Fibroblast of the aortic adventitia (primary cell): ENCODE measurements at regions not wholly inside any gene's neighbourhood (a gene's known extent, or its start where the extent isn't known, plus 50 kb on each side); places are given as distances from the start of the nearest gene placed in this dataset.

ENCODE experiments used
- DNase-seq: peaks from one replicate; pipeline ENCODE4 v3.0.0-alpha.2; 2010; ENCODE audit warnings: low read depth
- H3K4me3 ChIP-seq: 2 replicates; pipeline ENCODE4 v1.5.1; 2011; ENCODE audit warnings: low read depth, mild to moderate bottlenecking, control low read depth, low read length, moderate library complexity
- CTCF ChIP-seq: IDR thresholded peaks from 2 replicates; pipeline ENCODE4 v1.5.1; 2011; ENCODE audit warnings: mild to moderate bottlenecking, low read length, control low read depth, inconsistent platforms; ENCODE audit not compliant: insufficient read depth

- no peak for TF ChIP-seq CTCF
- no peak overlapping the region for H3K4me3 ChIP-seq
- no peak for DNase-seq
Measured at GRCh38 chr4:81650606-81651242, 179.0 kb upstream of the RASGEF1B start.

- peak; percentile 15 for DNase-seq
- H3K4me3 ChIP-seq, result no peak overlapping the region
- TF ChIP-seq CTCF, result no peak
Measured at GRCh38 chr4:81648576-81649275, 177.0 kb upstream of the RASGEF1B start.

DNA sequence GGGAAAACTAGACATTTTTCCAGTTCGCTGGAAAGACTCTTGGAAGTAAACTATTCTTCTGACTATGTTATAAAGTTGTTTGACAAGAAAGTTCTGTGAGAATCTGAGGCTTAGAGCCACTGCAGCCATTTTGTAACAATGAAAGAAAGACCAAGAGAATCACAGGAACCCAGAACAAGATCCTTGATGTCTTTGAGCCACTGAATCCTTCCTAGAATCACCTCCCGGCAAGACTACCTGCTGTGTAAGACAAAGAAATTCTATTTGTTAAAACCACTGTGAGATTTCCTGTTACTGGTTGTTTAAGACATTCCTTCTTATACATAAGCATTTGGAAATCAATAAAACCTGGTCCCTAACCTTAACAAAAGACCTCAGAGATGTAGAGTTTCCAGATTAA lies 175.7 kb upstream of the RASGEF1B start:
- TF ChIP-seq CTCF, result no peak

DNA sequence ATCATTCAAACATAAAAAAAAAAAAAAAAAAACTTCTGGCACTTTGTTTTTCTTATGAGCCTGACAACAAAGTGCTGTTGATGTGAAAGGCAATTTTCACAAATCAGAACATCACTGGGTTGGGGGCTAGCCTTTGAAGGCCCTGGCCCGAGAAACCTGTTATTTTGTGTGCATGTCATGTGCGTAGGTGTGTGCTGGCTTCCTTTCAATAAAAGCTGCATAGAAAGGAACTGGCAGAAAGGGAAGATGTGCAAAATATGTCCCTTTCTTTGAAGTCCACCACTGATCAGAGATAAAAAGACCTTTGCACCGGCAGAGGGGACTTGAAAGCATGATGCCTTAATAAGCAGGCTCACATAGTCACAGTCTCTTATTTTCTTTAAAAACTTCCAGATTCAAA lies 170.8 kb upstream of the RASGEF1B start:
- H3K4me3 ChIP-seq, result no peak overlapping the region
- no peak for TF ChIP-seq CTCF
- DNase-seq, result no peak

More for the DNA sequence above, 175.7 kb upstream of the RASGEF1B start:
- DNase-seq, result no peak
- H3K4me3 ChIP-seq, result no peak overlapping the region

GRCh38 chr4:81639248-81639647 lies 167.5 kb upstream of the RASGEF1B start:
- DNase-seq, result no peak
- no peak overlapping the region for H3K4me3 ChIP-seq
- no peak for TF ChIP-seq CTCF

DNA sequence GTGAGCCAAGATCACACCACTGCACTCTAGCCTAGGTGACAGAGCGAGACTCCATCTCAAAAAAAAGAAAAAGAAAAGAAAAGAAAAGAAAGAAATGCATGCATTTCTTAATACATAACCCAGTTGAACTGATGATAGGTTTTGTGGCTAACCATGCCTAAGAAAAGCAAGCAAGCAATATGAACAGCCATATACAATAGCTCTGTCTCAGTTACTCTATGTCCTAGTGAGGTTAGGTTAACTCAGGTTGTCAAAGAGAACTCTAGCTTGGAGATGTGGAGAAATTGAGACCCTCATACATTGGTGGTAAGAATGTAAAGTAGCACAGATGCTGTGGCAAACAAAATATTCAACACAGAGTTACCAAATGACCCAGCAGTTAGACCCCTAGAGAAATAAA lies 167.0 kb upstream of the RASGEF1B start:
- no peak for DNase-seq
- H3K4me3 ChIP-seq, result no peak overlapping the region
- TF ChIP-seq CTCF, result no peak
